ENCODE measurements at regions not wholly inside any gene's neighbourhood (a gene's known extent, or its start where the extent isn't known, plus 50 kb on each side); places are given as distances from the start of the nearest gene placed in this dataset.
"Not testable (repeated sequence)": the region's sequence is repeated elsewhere in the genome, so short reads cannot be mapped to it uniquely, and the experiment has no call there.

DNA sequence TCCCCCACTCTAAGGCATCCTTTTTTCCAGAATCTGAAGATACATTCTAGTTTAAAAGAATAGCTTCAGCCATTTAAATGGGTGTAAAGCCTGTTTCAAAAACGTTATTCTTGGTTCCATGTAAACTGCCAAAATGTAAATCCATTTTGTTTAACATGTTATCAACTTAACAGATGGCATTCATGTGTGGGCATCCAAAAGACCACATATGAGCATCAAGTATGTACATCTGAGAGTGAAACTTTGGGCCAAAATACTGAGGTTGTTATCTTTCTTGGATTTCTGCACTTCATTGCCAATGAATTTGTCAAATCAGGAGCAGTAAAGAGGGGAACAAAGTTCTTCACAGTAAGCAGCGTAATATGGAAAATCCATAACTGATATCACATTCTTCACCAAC is 395.4 kb downstream of the ZNF804A start:
- no peak for DNase-seq (ENCODE audit: low read depth, low spot score)

DNA sequence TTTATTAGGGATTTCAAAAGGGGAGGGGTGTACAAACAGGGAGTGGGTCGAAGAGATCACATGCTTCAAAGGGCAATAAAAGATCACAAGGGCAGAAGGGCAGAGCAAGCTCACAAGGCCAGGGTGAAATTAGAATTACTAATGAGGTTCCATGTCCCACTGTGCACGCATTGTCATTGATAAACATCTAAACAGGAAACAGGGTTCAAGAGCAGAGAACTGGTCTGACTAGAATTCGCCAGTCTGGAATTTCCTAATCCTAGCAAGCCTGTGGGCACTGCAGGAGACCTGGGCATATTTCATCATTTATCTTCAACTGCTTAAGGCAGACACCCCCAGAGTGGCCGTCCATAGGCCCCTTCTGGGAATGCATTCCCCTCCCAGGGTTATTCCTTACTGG is 408.2 kb downstream of the ZNF804A start:
- no peak for DNase-seq (ENCODE audit: low read depth, low spot score)

DNA sequence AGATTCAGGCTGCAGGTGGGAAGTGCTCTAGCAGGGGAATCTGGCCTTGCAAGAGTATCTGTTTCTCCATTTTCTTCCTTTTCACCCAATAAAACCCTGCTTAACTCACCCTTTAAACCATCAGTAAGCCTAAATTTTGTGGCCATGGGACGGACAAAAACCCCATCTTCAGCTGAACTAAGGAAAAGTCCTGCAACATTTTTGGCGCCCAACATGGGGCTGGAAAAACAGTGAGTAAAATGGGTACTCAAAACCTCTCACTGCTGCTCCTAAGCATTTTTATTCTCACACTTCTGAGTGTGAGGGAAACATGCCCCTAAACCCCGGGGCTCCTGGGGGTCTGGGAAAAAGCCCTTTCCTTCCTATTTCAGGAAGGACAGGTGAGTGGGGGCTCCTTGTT is 414.3 kb downstream of the ZNF804A start:
- no peak for DNase-seq (ENCODE audit: low read depth, low spot score)

DNA sequence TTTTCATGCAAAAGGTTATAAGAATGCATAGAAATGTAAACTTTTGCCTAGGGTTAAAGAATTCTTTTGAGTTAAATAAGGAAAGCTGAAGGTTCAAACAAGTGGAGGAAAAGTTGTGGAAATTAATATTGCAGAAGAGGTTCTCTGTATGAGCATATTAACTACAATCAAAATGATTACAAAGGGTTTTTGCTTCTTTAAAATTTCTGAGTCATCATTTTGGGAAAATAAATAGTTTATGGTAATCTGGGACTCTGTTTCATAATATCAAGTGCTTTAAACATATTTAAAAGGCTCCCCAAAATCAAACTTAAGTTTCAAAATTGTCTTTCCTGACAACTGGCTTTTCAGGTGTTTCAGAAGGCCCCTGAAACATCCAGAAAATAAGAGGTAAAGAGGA is 415.7 kb downstream of the ZNF804A start:
- no peak for DNase-seq (ENCODE audit: low read depth, low spot score)

DNA sequence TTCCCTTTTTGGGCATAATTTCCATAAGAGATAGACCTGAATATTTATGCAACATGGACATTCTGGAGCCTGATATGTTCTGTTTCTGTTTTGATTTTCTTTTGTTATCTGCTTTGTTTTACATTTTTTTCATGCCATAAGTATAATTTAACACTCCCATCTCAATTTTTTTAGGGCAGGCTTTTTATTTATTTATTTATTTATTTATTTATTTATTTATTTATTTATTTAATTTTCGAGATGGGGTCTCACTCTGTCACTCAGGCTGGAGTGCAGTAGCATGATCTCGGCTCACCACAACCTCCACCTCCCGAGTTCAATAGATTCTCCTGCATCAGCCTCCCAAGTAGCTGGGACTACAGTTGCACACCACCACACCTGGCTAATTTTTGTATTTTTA is 427.6 kb downstream of the ZNF804A start:
- not testable (repeated sequence) for DNase-seq (ENCODE audit: low read depth, low spot score)

DNA sequence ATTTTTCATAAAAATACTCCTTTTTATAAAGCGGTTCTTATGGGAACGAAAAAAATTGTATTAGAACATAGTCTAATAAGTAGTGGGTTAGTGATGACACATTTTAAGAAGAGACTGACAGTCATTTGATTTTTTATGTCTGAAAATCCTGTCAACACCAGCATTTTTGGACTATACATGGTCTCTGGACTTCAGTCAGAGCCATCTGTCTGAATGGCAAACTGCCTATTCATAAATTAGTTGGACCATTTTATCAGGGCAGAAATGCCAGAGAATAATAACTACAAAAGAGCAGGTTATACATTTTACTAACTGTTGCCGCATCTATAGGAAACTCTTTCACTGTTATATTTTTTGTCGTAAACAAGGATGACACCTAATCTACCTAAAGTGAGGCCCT is 437.6 kb downstream of the ZNF804A start:
- no peak for DNase-seq (ENCODE audit: low read depth, low spot score)

DNA sequence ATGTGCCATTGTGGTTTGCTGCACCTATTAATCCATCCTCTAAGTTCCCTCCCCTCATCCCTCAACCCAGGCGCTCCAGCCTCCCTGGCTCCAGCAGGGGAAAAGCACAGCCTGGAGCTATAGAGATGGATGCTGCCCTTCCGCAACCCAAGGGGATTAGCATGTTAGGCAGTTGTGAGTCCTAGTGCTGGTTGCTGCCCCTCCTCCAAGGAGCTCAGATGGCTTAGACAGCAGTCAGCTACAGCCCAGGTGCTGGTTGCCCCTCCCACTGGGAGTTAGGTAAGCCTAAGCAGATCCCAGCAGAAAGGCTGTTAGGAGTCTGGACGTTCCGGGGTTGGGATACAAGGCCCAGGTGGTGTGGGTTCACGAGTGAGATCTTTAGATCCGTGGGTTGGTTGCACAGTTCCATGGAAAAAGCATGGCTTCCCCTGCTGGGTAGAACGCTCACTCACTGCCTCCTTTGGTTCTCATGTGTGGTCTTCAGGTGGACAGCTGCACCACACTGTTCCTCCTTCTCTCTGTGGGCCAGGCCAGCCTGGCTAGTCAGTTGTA is 446.1 kb downstream of the ZNF804A start:
- DNase-seq (ENCODE audit: low read depth, low spot score) = no peak

DNA sequence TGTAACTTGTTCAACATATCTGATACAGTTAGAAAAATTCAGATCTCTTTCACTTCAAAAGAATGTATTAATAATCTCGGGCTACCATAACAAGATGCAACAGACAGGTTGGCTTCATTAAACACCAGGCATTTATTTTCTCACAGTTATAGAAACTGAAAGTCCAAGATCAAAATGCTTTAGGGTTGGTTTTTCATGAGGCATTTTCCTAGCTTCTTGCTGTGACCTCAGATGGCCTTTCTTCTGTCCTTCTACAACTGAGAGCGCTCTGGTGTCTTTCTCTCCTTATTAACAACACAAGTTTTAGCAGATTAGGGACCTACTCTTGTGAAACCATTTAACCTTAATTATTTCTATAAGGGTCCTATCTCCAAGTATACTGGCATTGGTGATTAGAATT is 452.5 kb downstream of the ZNF804A start:
- DNase-seq (ENCODE audit: low read depth, low spot score) = no peak

DNA sequence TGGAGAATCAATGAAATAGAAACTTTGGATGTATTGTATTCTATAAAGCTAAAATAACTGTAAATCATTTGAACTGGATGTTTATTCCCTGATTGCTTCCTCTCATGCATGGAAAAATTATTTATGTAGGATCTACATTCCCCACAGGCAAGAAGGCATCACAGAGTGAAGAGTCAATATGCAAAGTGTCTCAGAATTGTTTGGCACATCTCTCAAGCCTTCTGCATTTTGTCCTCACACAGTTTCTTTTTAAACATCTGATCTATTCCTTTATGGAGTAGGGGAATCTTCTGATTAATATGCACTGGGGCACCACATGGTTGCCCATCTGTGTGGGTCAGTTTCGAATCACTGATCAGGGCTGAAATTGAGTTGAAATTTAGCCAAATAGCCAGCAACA is 465.4 kb downstream of the ZNF804A start:
- DNase-seq (ENCODE audit: low read depth, low spot score) = no peak

DNA sequence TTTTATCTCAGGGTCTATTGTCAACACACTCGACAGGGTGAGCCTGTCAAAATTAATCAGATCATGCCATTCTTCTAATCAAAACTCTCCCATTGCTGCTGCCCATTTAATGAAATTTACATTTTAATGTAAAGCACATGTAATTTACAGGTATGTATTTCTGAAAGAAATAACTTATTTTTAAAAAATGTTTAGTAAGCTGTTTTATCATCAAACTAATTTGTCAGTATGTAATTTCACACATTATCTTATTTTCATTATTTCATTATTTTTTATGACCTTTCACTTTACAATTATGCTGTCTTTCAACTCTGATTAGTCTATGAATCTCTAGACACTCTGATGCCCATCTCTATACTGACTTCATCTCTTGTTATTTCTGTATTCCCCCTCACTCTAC is 467.8 kb downstream of the ZNF804A start:
- no peak for DNase-seq (ENCODE audit: low read depth, low spot score)

DNA sequence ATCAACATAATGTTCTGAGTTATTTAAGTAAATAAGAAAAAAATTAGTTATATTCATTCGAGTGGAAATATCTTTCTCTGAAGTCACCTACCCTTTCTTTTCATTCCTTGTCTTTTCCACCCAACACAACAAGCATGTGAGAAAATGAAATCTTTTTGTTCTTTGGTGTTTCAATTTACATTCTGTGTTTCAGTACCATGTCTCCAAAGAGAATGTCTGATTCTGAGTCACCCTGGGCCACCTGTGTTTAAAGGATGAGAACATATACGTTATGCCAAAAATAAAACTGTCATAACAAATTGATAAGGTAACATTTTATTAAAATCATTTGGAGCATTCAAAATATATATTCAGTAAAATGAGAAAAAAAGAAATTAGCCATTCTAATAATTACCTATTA is 470.8 kb downstream of the ZNF804A start:
- DNase-seq (ENCODE audit: low read depth, low spot score) = no peak

DNA sequence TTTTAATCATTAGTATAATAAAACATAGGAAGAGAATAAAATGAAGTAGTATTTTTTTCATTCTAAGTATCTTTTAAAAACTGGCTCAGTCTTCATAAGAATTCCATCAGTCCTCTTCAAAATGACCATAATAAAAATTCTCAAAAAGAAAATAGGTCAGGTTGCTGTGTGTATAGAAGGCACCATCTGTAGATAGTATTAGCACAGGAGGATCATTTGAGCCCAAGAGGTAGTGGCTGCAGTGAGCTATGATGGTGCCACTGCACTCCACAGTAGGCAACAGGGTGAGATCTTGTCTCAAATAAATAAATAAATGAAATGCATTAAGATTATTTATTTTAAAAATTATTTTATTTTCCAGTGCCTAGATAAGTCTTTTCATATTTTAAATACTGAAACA is 475.8 kb downstream of the ZNF804A start:
- DNase-seq (ENCODE audit: low read depth, low spot score) = no peak

DNA sequence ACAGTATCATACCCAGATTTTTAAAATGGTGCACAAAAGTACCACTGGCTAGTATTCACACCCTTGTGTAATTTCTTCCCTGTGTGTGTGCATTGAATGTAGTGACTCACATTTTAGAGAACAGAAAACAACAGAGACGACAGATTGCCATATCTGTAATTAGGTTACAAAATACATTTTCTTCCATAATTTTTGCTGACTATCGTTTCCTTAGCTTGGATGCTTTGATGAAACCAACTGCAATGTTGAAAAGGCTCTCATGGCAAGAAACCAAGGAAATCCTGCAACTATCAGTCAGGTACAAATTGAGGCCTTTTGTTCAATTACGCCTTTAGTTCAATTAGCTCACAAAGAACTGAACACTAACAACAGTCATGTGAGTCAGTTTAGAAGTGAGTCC is 484.4 kb downstream of the ZNF804A start:
- no peak for DNase-seq (ENCODE audit: low read depth, low spot score)

DNA sequence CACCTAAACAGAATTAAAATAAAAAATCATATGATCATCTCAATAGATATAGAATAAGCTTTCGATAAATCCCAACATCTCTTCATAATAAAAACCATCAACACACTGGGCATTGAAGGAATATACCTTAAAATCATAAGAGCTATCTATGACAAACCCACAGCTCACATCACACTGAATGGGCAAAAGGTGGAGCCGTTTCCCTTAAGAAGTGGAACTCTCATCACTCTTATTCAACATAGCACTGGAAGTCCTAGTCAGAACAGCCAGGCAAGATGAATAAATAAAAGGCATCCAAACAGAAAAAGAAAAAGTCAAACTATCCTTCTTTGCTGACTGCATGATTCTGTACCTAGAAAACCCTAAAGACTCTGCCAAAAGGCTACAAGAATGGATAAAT is 510.3 kb downstream of the ZNF804A start:
- no peak for DNase-seq (ENCODE audit: low read depth, low spot score)

DNA sequence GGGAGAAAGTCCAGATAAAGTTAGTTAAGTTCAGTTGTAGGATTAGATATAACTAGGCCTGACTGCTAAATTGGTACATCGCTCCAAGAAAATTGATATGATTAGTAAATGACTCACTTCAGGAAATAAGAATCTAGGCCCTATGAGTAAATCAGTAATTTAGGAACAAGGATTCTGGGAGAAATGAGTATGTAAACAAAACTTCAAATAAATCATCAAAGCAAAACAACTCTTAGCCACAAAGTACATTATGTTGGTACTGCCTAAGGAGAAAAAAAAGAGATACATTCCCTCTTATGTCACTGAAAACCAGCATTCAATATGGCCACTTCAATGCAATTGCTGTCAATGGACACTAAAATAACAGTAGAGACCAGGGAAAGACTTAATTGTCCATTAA is 529.1 kb downstream of the ZNF804A start:
- DNase-seq (ENCODE audit: low read depth, low spot score) = no peak

DNA sequence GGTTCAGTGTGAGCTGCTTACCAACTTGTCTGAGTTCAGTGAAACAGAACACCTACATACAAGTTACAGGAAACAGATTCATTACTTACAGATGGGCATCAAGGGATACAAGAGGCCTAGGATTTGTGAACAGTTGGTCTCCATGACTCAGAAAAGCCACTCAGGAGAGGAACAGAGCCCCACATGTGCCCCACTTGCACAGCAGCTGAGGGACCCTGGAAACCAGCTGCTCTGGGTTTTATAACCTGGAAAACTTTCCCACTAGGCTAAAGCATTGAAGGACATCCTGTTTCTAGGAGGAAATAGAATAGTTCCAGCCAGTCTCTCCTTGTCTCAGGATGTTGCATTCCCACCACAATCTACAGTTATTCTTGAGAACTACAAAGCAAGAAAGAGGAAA is 530.0 kb downstream of the ZNF804A start:
- DNase-seq (ENCODE audit: low read depth, low spot score) = no peak

DNA sequence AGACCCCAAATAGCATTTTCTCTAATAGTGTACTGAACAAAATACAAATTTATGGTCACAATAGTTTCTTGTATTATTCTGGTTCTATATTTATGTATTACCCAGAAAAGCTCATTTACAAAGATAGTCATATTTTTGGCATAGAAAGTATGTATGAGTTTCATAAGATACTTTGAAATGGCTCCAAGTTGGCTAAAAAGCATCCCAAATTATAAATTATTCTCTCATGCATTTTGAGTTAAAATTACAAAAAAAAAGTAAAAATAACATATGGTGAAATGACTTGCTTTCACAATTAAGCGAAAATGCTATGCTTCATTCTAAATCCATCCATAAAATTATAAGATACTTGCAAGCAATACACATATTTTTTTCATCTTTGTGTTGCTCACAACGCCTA is 530.7 kb downstream of the ZNF804A start:
- DNase-seq (ENCODE audit: low read depth, low spot score) = no peak

DNA sequence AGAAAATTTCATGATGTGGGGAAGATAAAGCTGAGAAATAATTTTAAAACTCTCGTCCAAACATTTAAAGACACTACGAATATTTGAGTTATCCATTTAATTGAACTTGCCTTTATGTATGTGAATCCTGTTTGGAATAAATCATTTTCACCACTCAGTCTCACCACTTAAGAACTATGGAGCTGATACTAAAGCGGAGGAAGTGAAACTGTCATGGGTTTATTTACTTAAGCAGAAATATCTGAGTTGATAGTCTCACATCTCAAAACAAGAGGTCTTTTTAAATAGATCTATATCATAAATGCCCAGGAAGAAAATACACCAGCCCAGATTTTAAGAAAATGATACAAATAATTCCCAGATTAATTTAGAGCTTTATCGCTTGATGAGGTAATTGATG is 532.4 kb downstream of the ZNF804A start:
- DNase-seq (ENCODE audit: low read depth, low spot score) = no peak

DNA sequence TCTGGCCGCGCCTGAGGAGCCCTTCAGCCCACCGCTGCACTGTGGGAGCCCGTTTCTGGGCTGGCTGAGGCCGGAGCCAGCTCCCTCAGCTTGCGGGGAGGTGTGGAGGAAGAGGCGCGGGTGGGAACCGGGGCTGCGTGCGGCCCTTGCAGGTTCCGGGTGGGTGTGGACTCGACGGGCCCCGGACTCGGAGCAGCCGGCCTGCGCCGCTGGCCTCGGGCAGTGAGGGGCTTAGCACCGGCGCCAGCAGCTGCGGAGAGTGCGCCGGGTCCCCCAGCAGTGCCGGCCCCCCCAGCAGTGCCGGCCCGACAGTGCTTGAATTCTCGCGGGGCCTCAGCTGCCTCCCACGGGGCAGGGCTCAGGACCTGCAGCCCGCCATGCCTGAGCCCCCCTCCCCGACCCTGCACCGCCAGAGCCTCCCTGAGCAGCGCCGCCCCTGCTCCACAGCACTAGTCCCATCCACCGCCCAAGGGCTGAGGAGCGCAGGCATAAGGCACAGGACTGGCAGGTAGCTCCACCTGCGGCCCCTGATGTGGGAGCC is 534.2 kb downstream of the ZNF804A start:
- no peak for DNase-seq (ENCODE audit: low read depth, low spot score)

DNA sequence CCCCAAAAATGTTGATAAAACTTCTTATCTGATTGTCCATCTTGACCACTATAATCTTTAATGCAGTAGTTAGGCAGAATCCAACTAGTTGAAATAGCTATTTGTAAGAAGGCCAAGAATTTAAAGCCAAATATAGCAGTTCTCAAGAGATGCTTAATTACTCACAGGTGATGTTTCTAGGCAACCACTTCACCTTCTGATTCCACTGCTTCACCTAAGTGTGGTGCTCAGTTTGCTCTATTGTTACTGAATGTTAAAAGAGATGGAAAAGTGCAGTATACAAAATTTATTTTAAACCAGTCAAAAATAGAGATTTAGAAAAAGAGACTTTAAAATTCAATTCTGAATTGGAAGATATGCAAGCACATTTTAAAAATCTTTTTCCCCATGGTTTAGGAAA is 539.4 kb downstream of the ZNF804A start:
- DNase-seq (ENCODE audit: low read depth, low spot score) = no peak

DNA sequence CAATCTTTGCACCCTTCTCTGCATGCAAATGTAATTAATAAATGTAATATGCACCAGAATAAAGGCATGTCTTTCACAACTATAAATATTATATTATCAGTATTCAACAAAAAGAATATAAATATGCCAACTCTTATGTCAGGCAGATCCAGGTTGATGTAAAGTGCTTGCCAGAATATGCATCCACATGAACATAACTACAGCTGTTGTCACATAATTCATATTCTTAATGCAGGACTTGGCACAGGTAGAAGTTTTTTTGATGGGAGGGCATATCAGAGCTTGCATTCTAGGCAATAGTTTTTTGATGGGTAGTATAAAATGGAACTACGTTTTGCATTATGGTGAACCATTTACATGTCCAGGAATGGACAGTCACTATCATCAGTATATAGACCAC is 544.3 kb downstream of the ZNF804A start:
- no peak for DNase-seq (ENCODE audit: low read depth, low spot score)

DNA sequence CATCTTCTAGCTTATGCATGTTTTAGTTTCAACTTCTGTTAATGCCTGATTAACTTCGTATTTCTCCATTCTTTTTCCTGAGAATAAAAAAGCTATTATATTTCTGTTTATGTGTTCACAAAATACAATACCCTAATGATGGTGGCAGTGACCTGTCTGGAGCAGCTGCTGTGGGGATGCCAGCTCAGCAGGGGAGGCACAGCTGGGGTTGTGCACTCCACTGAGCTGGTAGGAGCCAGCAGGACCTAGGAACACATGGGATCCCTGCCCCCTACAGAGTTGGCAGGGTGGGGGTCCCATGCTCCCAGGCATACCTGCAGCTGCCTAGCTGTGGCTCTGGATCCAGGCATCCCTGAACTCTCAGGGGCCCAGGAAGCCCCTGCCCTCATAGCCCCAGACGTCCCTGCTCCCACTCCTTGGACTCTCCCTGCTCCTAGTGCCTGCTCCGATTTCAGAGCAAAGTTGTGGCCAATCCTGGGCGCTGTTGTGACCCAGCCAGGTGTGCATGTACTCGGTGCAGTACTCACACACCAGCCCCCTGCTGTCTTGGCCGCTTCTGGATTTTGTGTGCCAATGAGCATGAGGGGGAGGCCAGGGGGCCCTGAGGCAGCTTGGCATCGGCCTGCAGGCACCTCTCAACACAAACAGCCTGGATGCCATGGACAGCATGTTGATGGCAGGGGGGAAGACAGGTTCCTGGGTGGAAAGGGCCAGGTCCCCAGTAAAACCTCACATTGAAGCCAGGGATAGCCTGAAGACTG is 546.0 kb downstream of the ZNF804A start:
- DNase-seq (ENCODE audit: low read depth, low spot score) = no peak

DNA sequence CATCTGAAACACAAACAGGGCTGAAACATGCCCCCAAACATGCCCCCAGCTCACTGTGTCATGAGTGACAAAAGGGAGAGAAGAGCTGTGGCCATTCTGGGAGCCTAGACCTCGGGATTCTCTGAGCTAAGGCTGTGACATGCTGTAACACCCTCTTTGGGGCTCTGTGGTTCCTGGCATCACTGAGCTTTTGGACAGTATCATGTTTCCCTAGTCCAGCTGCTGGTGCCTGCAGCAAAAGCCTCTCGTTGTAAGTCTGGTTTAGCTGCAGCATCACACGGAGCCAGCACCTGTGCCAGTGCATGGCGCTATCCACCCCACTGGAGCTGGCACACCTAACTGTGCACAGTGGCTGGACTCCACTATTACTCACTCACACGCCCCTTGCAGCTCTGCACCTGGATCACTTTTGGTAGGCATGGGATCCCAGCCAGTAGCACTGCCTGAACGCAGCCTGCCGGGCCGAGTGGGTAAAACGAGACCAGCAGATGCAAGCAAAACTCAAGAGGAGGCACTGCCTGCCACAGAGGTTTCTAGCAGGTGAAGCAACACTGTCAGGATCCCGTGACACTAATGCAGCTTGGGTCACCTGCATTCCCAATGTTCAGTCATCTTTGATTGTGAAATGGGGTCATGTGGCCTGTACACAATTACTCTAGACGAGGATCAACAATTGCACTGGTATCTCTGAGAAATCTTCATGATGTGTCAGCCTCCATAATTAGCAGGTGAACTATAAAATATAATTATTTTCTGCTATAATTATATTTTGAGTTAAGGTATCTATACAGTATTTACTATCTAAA is 547.2 kb downstream of the ZNF804A start:
- DNase-seq (ENCODE audit: low read depth, low spot score) = no peak

Measured in brain pericyte (primary cell).